HepG2 (cell line): ENCODE measurements at regions not wholly inside any gene's neighbourhood (a gene's known extent, or its start where the extent isn't known, plus 50 kb on each side); places are given as distances from the start of the nearest gene placed in this dataset.
A peak's percentile ranks its signal among the peaks of the same experiment; 100 is the strongest.

Experiments used
- ATAC-seq: fragments of 200-7000 bp; cut with Tn5 transposase; 3 replicates; pipeline ENCODE4 v1.9.1; 2020; ENCODE audit warnings: mild to moderate bottlenecking, moderate library complexity
- BruUV-seq: library from RNA; stranded (reverse); fragments of 400-500 nt; replicated peaks from 2 replicates; lab custom pipeline; 2021; lab: Mats Ljungman, UMichigan
- CTCF ChIA-PET: fragments of 300-600 bp; formaldehyde crosslinking; extraction: SDS; loops from one replicate; lab custom pipeline; 2021; ENCODE audit warnings: low total read pairs, inconsistent platforms, low intra/inter-chr PET ratio; lab: Yijun Ruan, JAX
- POLR2A ChIA-PET: fragments of 350-600 bp; sonication (Branson Sonifier 250); formaldehyde crosslinking; loops from one replicate; lab custom pipeline; 2020; ENCODE audit warnings: antibody characterized with exemption, inconsistent platforms; lab: Yijun Ruan, JAX
- DNase-seq: peaks from one replicate; pipeline ENCODE4 v3.0.0-alpha.2; 2015; ENCODE audit warnings: low spot score
- FAIRE-seq: peaks from 3 replicates; lab custom pipeline; 2011; peaks lifted over from hg19 to GRCh38; lab: Jason Lieb, UNC
- H2AFZ ChIP-seq: one replicate; pipeline ENCODE4 v1.6.1; 2011; ENCODE audit warnings: low read length, inconsistent platforms
- H3K27ac ChIP-seq: fragments of 300-600 bp; 3 replicates; pipeline ENCODE4 v1.8.0; 2011; ENCODE audit warnings: mixed run types, mild to moderate bottlenecking, mixed read lengths, low read length, inconsistent platforms; ENCODE audit not compliant: insufficient read depth; ENCODE audit errors: extremely low read length
- H3K27me3 ChIP-seq, 2 experiments: fragments of 200-600 bp in 1 of 2; 2 replicates in 1 of 2; 3 replicates in 1 of 2; pipeline versions ENCODE4 v1.6.0 to v1.8.0; 2011; ENCODE audit warnings: low read length in 2 of 2, mild to moderate bottlenecking in 2 of 2, moderate library complexity in 2 of 2, inconsistent platforms in 1 of 2; ENCODE audit not compliant: insufficient read depth in 2 of 2, control insufficient read depth in 1 of 2
- H3K36me3 ChIP-seq, 2 experiments: fragments of 200-600 bp in 1 of 2; replicated peaks in 1 of 2; 2 replicates in 1 of 2; 3 replicates in 1 of 2; pipeline versions ENCODE4 v1.5.1 to v1.8.0; 2011; ENCODE audit warnings: low read length in 2 of 2, inconsistent platforms in 1 of 2; ENCODE audit not compliant: insufficient read depth in 2 of 2, control insufficient read depth in 1 of 2
- H3K4me1 ChIP-seq: 2 replicates; pipeline ENCODE4 v1.5.1; 2012; ENCODE audit warnings: low read length, inconsistent platforms; ENCODE audit not compliant: insufficient read depth
- H3K4me2 ChIP-seq: 2 replicates; pipeline ENCODE4 v1.6.0; 2011; ENCODE audit warnings: low read depth, low read length, inconsistent platforms
- H3K4me3 ChIP-seq, 3 experiments: fragments of 200-600 bp in 1 of 3; sonication (generic), shearing (Covaris generic) in 1 of 3; replicated peaks in 1 of 3; 2 replicates each; pipeline ENCODE4 v1.5.1; 2011 to 2016; ENCODE audit warnings: low read length in 3 of 3, inconsistent platforms in 2 of 3, low read depth in 2 of 3, mild to moderate bottlenecking in 2 of 3, control low read depth in 1 of 3, mixed read lengths in 1 of 3; ENCODE audit not compliant: insufficient read depth in 1 of 3
- H3K79me2 ChIP-seq: one replicate; pipeline ENCODE4 v1.6.1; 2011; ENCODE audit warnings: low read length, inconsistent platforms; ENCODE audit not compliant: insufficient read depth
- H3K9ac ChIP-seq: 2 replicates; pipeline ENCODE4 v1.6.0; 2011; ENCODE audit warnings: mild to moderate bottlenecking, low read depth, low read length, inconsistent platforms; ENCODE audit not compliant: insufficient read depth
- H3K9me3 ChIP-seq: 2 replicates; pipeline ENCODE4 v1.5.1; 2012; ENCODE audit warnings: mild to moderate bottlenecking, low read length
- H4K20me1 ChIP-seq: 2 replicates; pipeline ENCODE4 v1.6.0; 2011; ENCODE audit warnings: inconsistent platforms, mild to moderate bottlenecking, low read length, moderate library complexity; ENCODE audit not compliant: insufficient read depth
- ARID2 ChIP-seq: sonication (generic); formaldehyde crosslinking; IDR thresholded peaks from 2 replicates; pipeline ENCODE4 v1.8.1; 2022; ENCODE audit warnings: mild to moderate bottlenecking, missing genetic modification reagents, borderline replicate concordance
- CEBPB ChIP-seq: IDR thresholded peaks from 2 replicates; pipeline ENCODE4 v1.6.1; 2011; ENCODE audit warnings: low read depth, low read length, improper control_type of control experiment, borderline replicate concordance
- JUNB ChIP-seq: sonication (generic); formaldehyde crosslinking; IDR thresholded peaks from 2 replicates; pipeline ENCODE4 v1.8.0; 2022; ENCODE audit warnings: missing genetic modification reagents, mild to moderate bottlenecking, borderline replicate concordance
- ZNF543 ChIP-seq: sonication (generic); formaldehyde crosslinking; IDR thresholded peaks from 2 replicates; pipeline ENCODE4 v1.4.0; 2020; ENCODE audit warnings: mild to moderate bottlenecking, missing genetic modification reagents
- ZNF841 ChIP-seq: sonication (generic); formaldehyde crosslinking; IDR thresholded peaks from 2 replicates; pipeline ENCODE4 v1.8.1; 2023; ENCODE audit warnings: missing genetic modification reagents, borderline replicate concordance
- WGBS: methylation state at CpG from one replicate; pipeline ENCODE4 v1.1.6; 2017; ENCODE audit warnings: low lambda C conversion rate; 5-methylcytosine and 5-hydroxymethylcytosine counted together
- in situ Hi-C: cut with HindIII; loops from 2 replicates; pipeline ENCODE4 v1.10.0; 2017; ENCODE audit warnings: low pct_unique_long_range_greater_than_20kb; ENCODE audit not compliant: extremely low pct_ligation_motif_present
- intact Hi-C: fragments of 100-400 bp; cut with micrococcal nuclease; formaldehyde crosslinking; loops from one replicate; pipeline ENCODE4 v1.10.0; 2022; ENCODE audit not compliant: unreplicated experiment
- TF ChIP-seq, protein P1 (sequence below), 2 experiments: IDR thresholded peaks; 2 replicates each; pipeline ENCODE4 v1.6.1; 2011 to 2012; ENCODE audit warnings: low read length in 2 of 2, borderline replicate concordance in 1 of 2, low read depth in 1 of 2, mild to moderate bottlenecking in 1 of 2, moderate library complexity in 1 of 2
- TF ChIP-seq, protein P2 (sequence below): sonication (generic); formaldehyde crosslinking; IDR thresholded peaks from 2 replicates; pipeline ENCODE4 v1.9.0; 2022; ENCODE audit warnings: missing genetic modification reagents, mild to moderate bottlenecking, borderline replicate concordance

DNA sequence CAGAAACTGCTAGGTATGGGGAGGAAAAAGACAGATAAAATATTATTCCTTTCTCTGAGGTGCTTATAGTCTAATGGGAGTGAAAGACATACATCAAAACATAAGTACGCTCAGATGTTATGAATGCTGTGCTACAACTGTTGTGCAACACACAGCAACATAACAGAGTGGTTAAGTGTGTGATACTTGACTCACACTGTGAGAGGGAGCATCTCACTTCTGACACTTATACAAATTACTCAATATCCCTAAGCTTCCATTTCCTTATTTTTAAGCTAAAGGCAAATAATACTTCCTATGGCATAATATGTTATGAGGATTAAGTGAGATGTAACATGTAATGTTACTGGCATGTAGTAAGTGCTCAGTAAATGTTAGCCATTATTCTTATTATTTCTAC lies 110.6 kb upstream of the FER start:
- Histone ChIP-seq H3K4me2 (no peak overlapping the region), H3K9ac (no peak overlapping the region), H4K20me1 (no peaks in the 10 kb centered on the region), H2AFZ (no peak overlapping the region), H3K27ac (no peak overlapping the region), H3K9me3 (no peaks in the 10 kb centered on the region), H3K79me2 (no peaks in the 10 kb centered on the region), H3K4me1 (peaks cover 4% of the 10 kb centered on the region; the same call in 1 of the 2 replicates), H3K27me3 (peaks cover 0 to 4% of the 10 kb centered on the region in 2 experiments; a peak in 1 of 5 replicates), H3K36me3 (no peaks in the 10 kb centered on the region), H3K4me3 (no peak overlapping the region)
- no TSS peak for BruUV-seq
- WGBS = 0% methylated on average over 1 of the region's 1 CpG
- in situ Hi-C loops = no loop called here
- no peak for ATAC-seq
- ChIA-PET CTCF (no interaction called here), POLR2A (no interaction called here)
- no peak for FAIRE-seq
- no peak for DNase-seq
- intact Hi-C loops = no loop called here
- TF ChIP-seq CEBPB (peak; percentile 42; the same call in 1 of the 2 replicates), ZNF841 (CRISPR knock-in tag) (no peak)

DNA sequence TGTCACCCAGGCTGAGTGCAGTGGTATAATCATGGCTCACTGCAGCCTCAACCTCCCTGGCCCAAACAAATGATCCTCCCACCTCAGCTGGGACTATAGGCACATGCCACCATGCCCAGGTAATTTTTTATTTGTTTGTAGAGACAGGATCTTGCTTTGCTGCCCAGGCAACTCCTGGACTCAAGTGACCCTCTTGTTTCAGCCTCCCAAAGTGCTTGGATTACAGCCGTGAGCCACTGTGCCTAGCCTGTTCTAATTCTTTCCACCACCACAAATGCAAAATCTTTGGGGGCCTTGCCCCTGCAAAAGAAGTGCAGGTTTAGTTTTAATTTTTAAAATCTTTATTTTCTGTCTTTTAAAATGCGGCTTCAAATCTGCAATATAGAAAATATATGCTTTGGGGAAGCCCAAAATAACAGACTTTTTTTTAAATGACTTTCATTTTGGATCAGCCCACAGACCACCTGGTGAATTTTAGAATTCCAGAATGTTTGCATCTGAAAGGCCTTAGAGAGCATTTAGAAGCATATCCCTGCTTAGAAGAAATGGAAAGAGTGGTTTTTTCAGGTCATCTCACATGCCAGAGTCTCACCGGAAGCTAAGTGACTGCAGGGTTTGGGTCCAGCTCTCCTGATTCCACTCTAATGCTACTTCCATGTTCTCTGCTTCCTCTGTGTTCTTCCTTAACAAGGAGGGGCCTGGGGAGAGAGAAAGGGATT lies 111.4 kb upstream of the FER start:
- Histone ChIP-seq H4K20me1 (no peaks in the 10 kb centered on the region), H3K4me2 (no peak overlapping the region), H2AFZ (no peak overlapping the region), H3K9ac (no peak overlapping the region), H3K4me3 (no peak overlapping the region), H3K36me3 (no peaks in the 10 kb centered on the region), H3K9me3 (no peaks in the 10 kb centered on the region), H3K27ac (no peak overlapping the region), H3K4me1 (no peaks in the 10 kb centered on the region), H3K79me2 (no peaks in the 10 kb centered on the region), H3K27me3 (peaks cover 0 to 4% of the 10 kb centered on the region in 2 experiments; a peak in 1 of 5 replicates)
- FAIRE-seq = no peak
- ChIA-PET CTCF (no interaction called here), POLR2A (no interaction called here)
- BruUV-seq = no TSS peak
- WGBS = 45% methylated on average over 3 of the region's 3 CpGs
- DNase-seq = no peak
- intact Hi-C loops (no loop called here), in situ Hi-C loops (no loop called here)
- TF ChIP-seq, protein P1, sequence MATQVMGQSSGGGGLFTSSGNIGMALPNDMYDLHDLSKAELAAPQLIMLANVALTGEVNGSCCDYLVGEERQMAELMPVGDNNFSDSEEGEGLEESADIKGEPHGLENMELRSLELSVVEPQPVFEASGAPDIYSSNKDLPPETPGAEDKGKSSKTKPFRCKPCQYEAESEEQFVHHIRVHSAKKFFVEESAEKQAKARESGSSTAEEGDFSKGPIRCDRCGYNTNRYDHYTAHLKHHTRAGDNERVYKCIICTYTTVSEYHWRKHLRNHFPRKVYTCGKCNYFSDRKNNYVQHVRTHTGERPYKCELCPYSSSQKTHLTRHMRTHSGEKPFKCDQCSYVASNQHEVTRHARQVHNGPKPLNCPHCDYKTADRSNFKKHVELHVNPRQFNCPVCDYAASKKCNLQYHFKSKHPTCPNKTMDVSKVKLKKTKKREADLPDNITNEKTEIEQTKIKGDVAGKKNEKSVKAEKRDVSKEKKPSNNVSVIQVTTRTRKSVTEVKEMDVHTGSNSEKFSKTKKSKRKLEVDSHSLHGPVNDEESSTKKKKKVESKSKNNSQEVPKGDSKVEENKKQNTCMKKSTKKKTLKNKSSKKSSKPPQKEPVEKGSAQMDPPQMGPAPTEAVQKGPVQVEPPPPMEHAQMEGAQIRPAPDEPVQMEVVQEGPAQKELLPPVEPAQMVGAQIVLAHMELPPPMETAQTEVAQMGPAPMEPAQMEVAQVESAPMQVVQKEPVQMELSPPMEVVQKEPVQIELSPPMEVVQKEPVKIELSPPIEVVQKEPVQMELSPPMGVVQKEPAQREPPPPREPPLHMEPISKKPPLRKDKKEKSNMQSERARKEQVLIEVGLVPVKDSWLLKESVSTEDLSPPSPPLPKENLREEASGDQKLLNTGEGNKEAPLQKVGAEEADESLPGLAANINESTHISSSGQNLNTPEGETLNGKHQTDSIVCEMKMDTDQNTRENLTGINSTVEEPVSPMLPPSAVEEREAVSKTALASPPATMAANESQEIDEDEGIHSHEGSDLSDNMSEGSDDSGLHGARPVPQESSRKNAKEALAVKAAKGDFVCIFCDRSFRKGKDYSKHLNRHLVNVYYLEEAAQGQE (IDR thresholded peaks at IDR 0.05; ENCODE audit: borderline replicate concordance in 1 of 2, low read depth in 1 of 2, low read length in 2 of 2) = no peak
- TF ChIP-seq ARID2 (CRISPR knock-in tag) (no peak), ZNF543 (CRISPR knock-in tag) (no peak), JUNB (CRISPR knock-in tag) (no peak)
- TF ChIP-seq, protein P2, sequence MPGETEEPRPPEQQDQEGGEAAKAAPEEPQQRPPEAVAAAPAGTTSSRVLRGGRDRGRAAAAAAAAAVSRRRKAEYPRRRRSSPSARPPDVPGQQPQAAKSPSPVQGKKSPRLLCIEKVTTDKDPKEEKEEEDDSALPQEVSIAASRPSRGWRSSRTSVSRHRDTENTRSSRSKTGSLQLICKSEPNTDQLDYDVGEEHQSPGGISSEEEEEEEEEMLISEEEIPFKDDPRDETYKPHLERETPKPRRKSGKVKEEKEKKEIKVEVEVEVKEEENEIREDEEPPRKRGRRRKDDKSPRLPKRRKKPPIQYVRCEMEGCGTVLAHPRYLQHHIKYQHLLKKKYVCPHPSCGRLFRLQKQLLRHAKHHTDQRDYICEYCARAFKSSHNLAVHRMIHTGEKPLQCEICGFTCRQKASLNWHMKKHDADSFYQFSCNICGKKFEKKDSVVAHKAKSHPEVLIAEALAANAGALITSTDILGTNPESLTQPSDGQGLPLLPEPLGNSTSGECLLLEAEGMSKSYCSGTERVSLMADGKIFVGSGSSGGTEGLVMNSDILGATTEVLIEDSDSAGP = no peak
- no peak for ATAC-seq
